K562 (cell line): ENCODE measurements at regions not wholly inside any gene's neighbourhood (a gene's known extent, or its start where the extent isn't known, plus 50 kb on each side); places are given as distances from the start of the nearest gene placed in this dataset.

Source experiments
- ETS2 ChIP-seq: IDR thresholded peaks from 2 replicates; pipeline ENCODE4 v1.6.1; 2016; ENCODE audit warnings: borderline replicate concordance, missing genetic modification characterization, mild to moderate bottlenecking, moderate library complexity, missing compliant biosample characterization; ENCODE audit not compliant: poor library complexity, severe bottlenecking
- HNRNPL ChIP-seq: fragments of 200-400 bp; formaldehyde crosslinking; IDR thresholded peaks from 2 replicates; pipeline ENCODE4 v1.6.1; 2017; ENCODE audit warnings: low read depth, mild to moderate bottlenecking, low read length
- PBX2 ChIP-seq, 2 experiments: IDR thresholded peaks in 1 of 2; conservative IDR thresholded peaks in 1 of 2; 2 replicates each; pipeline ENCODE4 v1.6.1; 2016; ENCODE audit warnings: low read depth in 2 of 2, mild to moderate bottlenecking in 1 of 2, missing compliant biosample characterization in 1 of 2, missing genetic modification characterization in 1 of 2, moderate library complexity in 1 of 2
- SNRNP70 ChIP-seq: fragments of 200-400 bp; formaldehyde crosslinking; optimal IDR thresholded peaks from 2 replicates; pipeline ENCODE3; 2017; ENCODE audit warnings: low read depth, low read length
- ZBTB17 ChIP-seq: fragments of 450-650 bp; formaldehyde crosslinking; IDR thresholded peaks from 2 replicates; pipeline ENCODE4 v1.4.0; 2020; ENCODE audit warnings: mild to moderate bottlenecking
- ZFPM2 ChIP-seq: fragments of 250-450 bp; sonication (Bioruptor Pico); IDR thresholded peaks from 2 replicates; pipeline ENCODE4 v1.5.1; 2022; ENCODE audit warnings: mild to moderate bottlenecking
- ZNF282 ChIP-seq: sonication (generic); formaldehyde crosslinking; IDR thresholded peaks from 2 replicates; pipeline ENCODE4 v1.8.1; 2023; ENCODE audit warnings: missing genetic modification reagents
- ZNF785 ChIP-seq: fragments of 250-450 bp; sonication (Bioruptor Pico); IDR thresholded peaks from 2 replicates; pipeline ENCODE4 v1.4.0; 2020; ENCODE audit warnings: mild to moderate bottlenecking
- TF ChIP-seq, protein P1 (sequence below), 2 experiments: fragments of 450-650 bp; formaldehyde crosslinking in 1 of 2; IDR thresholded peaks; 2 replicates each; pipeline versions ENCODE4 v1.4.0 to v1.6.1; 2014 to 2020; ENCODE audit warnings: mild to moderate bottlenecking in 2 of 2, borderline replicate concordance in 1 of 2, low read depth in 1 of 2

DNA sequence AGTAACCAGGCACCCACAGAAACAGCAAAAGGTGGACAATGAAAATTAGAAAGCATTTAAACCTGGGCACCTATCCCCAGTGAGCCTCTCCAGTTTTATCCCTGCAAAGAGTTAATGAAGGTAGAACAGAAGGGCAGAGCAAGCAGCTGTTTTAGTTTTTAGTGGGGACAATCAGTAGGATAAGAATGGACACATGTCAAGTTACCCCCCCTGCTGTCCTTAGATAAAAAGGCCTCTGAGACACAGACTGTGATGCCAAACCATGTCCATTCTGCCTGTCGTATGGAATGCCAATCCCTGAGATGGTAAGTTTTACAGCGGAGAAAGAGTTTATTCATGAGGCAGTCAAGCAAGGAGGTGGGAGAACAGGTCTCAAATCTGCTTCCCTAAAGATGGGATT is 162.6 kb upstream of the AGR3 start (continued):
- TF ChIP-seq, protein P1, sequence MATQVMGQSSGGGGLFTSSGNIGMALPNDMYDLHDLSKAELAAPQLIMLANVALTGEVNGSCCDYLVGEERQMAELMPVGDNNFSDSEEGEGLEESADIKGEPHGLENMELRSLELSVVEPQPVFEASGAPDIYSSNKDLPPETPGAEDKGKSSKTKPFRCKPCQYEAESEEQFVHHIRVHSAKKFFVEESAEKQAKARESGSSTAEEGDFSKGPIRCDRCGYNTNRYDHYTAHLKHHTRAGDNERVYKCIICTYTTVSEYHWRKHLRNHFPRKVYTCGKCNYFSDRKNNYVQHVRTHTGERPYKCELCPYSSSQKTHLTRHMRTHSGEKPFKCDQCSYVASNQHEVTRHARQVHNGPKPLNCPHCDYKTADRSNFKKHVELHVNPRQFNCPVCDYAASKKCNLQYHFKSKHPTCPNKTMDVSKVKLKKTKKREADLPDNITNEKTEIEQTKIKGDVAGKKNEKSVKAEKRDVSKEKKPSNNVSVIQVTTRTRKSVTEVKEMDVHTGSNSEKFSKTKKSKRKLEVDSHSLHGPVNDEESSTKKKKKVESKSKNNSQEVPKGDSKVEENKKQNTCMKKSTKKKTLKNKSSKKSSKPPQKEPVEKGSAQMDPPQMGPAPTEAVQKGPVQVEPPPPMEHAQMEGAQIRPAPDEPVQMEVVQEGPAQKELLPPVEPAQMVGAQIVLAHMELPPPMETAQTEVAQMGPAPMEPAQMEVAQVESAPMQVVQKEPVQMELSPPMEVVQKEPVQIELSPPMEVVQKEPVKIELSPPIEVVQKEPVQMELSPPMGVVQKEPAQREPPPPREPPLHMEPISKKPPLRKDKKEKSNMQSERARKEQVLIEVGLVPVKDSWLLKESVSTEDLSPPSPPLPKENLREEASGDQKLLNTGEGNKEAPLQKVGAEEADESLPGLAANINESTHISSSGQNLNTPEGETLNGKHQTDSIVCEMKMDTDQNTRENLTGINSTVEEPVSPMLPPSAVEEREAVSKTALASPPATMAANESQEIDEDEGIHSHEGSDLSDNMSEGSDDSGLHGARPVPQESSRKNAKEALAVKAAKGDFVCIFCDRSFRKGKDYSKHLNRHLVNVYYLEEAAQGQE (IDR thresholded peaks at IDR 0.05; ENCODE audit: borderline replicate concordance) = no peak
- TF ChIP-seq, protein P1 (CRISPR knock-in tag; IDR thresholded peaks at IDR 0.05; ENCODE audit: low read depth) = no peak
- TF ChIP-seq SNRNP70 (no peak), ETS2 (tag) (no peak), ZFPM2 (CRISPR knock-in tag) (no peak), ZBTB17 (CRISPR knock-in tag) (no peak), HNRNPL (no peak), ZNF282 (no peak), PBX2 (CRISPR knock-in tag; IDR thresholded peaks at IDR 0.05; ENCODE audit: low read depth) (no peak), PBX2 (tag; conservative IDR thresholded peaks at IDR 0.05; ENCODE audit: low read depth) (no peak), ZNF785 (CRISPR knock-in tag) (no peak)
